Fibroblast of upper back skin (primary cell): ENCODE measurements at regions not wholly inside any gene's neighbourhood (a gene's known extent, or its start where the extent isn't known, plus 50 kb on each side); places are given as distances from the start of the nearest gene placed in this dataset.
A peak's percentile ranks its signal among the peaks of the same experiment; 100 is the strongest.

ENCODE experiments used
- DNase-seq: peaks from one replicate; pipeline ENCODE4 v3.0.0-alpha.2; 2013

DNA sequence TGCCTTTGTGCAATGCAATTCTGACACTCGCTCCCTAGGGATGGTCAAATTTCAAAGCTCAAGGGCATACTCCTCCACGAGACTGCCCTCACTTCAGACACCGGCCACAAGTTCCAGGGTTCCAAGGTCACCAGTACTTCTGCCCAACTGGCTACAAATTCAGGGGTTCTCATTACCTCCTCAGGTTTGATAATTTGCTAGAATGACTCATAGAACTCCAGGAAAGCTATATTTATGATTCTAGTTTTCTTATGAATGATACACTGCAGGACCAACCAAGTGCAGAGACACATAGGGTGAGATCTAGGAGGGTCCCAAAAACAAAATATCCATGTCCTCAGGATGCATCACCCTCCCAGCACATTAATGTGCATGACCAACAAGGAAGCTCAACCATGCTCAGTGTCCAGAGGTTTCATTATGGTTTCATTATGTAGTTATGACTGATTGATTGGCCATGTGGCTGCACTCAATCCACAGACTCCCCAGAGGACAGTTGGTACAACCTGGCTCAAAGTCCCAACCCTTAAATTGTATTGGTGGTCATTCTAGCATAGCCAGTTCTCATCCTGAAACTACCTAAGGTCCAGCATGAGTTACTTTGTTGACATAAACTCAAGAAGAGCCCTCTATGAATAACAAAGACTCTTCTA lies 170.4 kb upstream of the LRRN1 start:
- no peak for DNase-seq

DNA sequence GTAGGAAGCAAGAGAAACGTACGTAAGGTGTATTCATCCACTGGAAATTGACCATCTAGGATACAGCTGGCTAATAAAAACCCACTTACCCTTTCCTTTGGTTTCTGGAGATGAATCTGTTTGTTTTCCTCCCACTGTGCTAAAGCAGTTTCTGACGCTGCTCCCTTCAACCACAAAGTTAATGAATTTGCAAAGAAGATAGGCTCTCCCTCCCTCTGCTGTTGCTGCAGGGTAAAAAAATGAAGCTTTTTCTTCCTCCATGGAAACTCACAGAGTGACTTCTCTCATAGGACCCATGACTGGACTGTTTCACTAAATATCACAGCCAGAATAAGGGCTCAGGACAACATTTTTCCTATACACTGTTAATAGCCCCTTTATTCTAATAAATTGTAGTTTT lies 172.1 kb upstream of the LRRN1 start:
- no peak for DNase-seq

DNA sequence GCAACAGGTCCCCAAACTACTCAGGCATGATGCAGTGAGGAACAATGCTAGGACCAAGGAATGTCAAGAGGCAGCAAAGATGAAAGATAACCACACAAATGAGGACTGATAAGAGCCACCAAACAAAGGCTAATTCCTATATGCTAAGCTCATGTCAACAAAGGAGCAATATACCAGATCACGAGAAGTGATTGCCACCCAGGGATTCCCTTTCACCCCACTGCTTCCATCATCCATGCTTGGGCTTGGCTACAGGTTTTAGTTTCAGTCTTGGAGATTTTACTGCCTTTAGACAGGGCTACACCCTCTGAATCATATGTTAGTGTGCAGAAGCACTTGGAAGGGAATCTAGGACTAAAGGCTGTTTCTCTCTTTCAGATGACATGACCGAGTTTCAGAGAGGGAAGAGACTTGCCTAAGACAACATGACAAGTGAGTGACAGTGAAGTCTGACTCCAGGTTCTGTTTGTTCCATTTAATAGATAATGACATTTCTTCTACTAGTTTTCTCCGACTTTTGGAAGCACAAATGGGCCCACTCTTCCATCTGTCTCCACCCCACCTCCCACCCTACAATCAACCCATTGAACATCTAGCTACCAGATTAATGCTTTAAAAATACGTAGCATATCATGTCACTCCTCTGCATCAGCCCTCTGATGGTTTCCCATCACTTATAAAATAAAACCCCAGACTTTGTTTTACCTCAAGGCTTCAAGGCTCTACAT lies 173.5 kb upstream of the LRRN1 start:
- DNase-seq: no peak

DNA sequence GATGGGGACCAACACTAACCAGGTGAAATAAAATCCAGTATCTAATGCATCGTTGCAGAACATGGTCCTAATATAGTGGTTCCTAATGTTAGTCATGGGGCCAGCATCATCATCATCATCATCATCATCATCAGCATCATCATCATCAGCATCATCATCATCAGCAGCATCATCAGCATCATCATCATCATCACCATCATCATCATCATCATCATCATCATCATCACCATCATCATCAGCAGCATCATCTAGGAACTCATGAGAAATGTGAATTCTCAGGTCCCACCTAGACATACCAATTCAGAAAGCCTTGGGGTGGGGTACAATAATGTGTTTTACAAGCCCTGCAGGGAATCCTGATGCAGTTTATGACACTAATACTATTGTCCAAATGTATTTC lies 179.4 kb upstream of the LRRN1 start:
- DNase-seq: no peak

DNA sequence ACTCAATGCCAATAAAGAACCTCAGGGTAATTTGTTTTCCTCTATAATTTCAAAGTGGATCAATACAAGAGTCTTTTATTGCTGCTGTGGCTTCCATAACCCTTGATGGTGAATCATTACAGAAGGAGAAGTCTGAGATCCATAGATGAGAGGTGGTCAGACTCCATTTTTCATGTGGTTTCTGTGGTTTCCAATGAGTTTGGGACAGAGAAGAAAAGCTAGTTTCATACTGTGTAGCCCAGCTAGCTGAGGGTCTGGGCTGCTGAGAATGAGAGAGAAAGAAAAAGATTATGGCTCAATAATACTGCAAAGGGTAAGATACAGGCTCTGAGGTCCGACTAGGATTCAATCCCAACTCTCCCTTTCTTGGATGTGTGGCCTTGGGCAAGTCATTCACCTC lies 180.6 kb upstream of the LRRN1 start:
- no peak for DNase-seq

DNA sequence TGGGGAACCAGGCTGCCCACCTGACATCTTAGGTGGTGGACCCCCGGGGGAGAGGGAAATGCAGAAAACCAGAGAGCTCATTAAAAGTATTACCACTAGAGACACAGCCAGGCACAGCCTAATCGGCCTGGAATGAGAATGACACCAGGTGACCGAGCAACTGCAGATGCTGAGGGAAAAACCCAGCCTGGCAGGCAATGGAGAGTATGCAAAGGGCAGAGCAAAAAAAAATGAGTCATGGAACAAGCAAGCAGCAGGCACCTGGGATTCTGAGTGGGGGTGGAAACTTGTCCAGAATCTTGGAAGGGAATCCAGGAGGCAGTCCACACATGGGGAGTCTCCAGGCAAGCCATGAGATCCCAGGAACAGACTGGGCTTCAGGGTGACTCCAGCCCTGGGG lies 183.7 kb upstream of the LRRN1 start:
- DNase-seq: no peak

DNA sequence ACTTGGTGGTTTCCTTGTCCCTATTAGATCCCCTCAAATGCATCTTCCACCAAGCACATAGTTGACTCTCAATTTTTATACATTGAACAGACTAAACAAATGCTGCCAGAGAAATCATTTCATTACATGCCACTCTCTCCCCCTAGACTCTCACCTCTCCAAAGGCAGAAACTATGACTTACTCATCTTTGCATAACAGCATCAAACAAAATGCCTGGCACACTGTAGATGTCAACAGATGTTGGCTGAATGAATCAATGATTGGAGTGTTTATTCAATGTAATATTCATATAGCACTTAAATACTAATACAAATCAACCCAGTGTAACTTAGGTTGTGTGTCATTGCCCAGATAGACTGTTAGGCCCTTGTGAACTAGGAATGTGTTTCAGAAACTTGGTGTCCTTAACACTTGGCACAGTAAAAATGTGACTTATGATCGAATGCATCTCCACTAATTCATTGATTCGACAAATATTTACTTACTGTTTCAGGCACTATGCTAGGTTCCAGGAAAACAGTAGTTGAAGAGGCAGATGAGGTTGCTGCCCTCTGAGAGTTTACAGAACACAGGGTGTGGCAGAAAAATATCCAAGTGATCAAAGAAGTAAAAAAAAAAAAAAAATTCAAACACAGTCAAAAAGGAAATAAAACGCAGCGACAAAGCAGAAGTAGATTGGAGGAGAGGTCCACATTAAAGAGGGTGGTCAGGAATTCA lies 188.5 kb upstream of the LRRN1 start:
- DNase-seq: no peak

DNA sequence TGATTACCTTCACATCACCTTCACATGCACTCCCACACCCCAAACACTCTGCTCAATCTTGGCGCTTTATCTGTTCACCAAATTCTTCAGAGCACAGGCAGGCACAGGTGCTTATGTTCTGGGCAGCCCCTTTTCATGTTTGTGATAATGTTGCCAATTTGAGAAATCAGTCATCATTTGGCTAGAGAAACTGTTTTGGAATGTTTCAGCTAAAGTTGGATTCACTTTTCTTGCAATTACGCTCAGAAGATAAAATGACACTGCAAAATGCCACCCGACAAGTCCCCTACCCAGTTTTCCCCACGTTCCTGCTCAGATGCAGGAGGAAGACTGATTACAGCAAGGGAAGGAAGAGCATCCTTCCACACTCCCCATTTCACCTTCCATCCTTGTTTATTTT lies 192.9 kb upstream of the LRRN1 start:
- no peak for DNase-seq

DNA sequence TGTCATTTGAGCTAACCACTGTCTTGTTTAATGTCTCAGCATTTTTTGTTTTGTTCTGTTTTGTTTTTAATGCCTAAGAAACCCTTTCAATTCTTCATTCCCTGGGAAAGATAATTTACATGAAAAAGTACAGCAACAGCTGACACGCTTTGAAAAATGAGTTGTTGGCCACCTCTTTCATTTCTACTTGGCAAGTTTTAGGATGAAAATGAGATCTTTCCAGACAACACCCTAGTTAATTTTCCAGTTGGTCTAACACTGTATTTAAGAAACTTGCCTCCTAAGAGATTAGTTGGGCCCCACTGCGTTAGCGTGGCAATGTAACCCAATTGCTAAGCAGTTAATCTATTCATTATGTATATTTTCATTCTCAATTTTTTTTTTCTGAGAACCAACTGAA lies 194.0 kb upstream of the LRRN1 start:
- no peak for DNase-seq

DNA sequence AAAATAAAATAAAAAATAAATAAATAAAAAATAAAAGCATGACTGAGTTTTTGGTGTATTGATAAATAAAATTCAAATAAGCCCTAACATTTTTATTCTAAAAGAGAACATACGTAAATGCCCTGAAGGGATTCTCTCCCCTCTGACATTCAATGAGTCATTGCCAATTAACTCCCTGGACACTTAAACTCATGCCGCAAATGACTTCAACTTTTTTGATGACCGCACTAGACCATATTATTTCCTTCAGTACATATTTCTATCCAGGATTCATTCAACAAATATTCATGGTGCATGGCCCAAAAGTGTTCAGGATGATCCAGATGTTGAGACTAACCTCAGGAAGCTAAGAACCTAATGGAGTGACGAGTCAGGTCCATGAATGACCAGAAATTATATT lies 195.9 kb upstream of the LRRN1 start:
- DNase-seq: peak; percentile 29

DNA sequence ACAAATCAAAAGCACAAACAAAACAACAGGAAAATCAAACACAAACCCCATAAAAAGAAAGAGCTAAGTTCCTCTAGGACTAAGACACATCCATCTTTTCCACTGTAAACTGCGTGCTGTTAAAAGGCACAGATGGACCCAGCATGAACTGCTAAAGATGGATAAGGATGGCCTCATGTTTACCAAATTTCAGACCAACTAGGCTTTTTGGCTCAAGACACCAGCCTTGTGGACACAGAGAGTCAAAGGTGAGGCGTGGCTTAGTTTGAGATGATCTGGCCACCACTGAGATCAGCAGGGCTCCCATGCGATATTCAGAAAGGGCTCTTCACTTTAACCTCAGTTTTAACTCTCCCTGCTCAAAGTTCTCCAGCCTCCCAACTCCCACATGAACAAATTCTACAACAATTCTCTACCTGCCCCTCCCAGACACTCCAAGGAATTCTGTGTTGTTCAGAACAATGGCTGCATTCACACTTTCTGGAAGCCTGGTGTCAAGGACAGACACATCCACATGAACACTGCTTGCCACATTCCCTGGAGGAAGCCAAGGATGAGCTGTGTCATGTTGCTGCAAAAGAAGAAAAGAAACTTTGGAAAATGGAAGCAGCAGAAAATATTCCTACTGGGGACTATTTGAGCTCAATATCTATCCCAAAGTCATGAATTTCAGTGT lies 198.4 kb upstream of the LRRN1 start:
- DNase-seq: no peak

DNA sequence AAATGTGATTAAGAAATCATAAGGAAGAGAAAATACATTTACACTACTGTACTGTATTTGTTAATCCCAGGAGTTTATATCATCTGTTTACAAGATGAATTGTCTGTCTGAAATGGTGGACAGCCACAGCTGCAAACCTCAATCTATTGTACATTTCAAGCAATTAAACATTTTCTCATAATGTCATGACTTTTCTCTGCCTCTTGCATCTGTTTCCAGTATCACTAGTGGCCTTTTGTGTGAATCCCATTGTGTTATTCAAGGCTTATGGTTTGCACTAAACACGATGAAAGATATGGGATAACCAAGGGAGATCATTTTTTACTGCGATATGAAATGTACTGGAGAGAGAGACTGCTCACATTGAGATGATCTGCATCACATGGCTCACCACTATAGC lies 200.2 kb upstream of the LRRN1 start:
- DNase-seq: no peak

DNA sequence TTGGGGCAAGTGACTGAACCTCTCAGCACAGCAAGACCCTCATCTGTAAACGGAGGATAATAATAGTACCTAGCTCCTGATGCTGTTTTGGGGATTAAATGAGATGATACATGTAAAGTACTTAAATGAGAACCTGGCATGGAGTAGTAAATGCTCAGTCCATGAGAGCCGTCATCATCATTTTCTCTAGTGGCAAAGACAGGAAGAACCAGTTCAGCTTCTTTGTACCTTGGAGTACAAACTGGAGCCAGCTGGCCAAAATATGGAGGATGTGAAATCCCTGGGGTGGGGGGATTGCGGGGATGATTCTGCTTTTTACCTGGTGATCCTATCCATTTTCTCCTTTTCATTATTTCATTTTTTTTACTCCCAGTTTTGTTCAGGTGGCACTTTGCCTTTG lies 204.2 kb upstream of the LRRN1 start:
- DNase-seq: no peak

DNA sequence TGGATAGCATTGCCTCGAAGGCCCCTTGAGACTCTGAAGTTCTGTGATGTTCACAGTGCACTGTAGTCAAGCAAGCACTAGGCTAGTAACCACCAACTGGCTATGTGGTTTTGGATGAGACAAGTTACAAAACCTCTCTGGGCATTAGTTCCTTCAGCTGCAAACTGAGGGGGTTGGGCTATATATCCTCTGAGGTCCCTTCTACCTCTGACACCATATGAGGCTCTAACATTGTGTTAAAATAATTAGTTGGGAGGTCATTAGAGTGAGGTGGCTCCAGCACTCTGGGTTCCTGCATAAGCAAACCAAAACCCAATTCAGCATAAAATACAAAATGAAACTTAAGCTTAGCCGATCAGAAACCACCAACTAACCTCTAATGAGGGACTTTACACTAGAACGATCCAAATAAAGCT lies 209.5 kb upstream of the LRRN1 start:
- no peak for DNase-seq

DNA sequence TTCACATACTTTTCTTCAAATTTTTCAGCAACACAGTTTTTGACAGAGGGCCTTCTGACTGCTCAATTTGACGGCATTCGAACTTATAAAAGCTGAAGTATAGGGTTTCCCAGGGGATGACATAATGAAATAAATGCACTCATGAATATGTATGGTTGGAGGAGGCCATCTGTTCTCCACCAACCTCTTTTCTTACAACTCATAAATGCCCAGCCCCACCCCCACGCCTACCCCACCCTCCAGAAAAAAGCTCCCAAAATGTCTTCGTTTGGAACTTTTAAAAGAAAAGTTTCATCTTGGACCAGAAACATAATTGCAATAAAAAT lies 211.6 kb upstream of the LRRN1 start:
- DNase-seq: no peak

DNA sequence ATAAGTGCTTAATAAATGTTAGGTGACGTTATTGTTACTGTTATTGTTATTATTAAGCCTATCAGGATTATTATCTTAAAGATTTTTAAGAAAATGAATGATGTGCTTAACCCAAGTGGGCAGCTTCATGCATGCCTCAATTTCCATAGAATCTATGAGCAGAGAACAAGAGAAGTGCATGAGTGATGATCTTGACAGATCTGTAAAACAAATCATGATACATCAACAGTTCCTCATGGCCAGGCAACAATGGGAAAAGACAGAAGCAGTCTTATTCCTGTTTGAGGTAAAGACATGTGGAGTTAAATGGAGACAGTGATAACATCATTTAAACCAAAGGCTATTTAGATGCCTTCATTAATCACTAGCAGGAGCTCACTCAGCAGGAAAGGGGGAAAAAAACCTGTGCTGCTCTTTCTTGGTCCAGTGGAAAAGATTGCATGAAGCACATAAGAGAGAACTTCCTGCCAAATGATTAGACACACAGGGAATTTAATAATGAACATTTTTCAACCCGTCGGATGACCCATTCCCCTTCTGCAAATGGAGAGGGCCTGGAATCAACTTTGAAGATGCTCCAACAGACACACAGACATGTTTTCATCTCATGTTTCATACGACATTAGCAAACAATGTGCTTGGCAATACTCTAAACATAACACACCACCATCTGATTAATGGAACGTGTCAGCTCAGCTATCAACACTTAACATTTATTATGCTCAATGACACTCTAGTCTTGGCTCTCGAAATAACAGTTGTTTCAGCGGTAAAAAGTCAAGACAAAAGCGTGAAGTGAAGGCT lies 212.2 kb upstream of the LRRN1 start:
- DNase-seq: peak; percentile 57

DNA sequence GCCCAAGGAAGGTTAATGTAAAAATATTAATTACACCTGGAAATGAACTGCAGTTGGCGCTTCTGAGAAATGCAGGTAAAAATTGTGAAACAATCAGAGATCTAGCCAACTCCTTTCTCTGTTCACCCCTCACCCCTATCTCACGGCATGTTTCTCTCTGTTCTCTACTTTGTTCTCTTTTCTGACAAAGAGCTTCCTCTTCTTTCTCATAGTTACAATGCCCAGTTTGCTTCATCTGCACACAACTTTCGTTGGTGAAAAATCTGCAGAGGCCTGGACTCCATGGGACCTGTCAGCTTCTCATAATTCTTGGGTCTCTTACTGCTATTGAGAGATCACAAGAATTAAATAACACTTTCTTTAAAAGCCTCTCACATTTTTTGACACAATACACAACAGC lies 212.9 kb upstream of the LRRN1 start:
- DNase-seq: no peak

DNA sequence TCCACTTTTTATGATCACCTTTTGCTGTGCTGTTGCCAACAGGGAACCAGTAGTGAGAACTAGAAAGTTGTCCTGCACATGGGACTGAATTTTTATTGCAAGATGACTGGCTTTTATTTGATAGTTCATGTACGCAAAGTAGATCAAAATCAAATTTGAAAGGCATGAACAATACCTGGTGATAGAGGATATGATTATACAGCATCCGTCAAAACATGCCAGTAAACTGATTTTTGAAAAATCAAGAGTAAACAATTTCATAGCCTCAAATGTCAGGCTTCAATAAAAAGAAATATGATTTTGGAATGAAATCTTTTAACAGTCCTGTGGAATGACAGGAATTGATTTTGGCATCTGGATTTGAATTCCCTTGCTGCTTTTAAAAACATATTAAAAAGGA lies 219.6 kb upstream of the LRRN1 start:
- DNase-seq: no peak

DNA sequence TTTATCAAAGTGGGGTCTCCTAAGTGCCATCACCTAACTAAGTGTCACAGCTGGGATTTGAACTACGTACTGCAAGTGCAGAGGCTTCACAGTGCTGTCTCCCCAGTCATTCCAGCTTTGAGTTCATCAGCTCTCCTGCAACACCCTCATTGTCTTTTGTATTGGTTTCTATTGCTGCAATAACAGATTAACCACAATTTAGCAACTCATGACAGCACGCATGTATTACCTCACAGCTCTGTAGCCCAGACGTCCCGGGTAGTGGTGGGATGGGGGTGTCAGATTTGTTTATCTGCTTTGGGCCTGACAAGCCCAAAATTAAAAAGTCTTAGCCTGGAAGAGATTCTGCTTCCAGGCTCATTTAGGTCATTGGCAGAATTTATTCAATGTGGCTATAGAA lies 220.5 kb upstream of the LRRN1 start:
- no peak for DNase-seq

DNA sequence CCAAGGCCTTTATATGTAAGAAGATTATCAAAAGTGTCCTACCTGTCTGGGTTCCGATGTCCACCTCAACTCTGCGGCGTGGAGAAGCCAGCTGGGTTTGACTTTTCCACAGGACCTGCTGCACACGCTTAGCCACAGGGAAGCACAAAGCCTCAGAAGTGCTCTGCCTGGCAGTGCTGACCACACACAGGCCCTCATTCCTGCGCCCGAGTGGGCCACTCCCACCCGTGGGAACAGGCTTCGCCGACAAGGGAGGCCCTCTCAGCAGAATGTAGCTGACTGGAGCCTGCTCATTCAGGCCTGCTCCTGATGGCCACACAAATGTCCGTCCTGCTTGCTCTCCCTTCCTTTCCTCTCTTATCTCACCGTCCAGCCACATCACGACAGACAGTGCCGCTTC lies 221.4 kb upstream of the LRRN1 start:
- DNase-seq: no peak

DNA sequence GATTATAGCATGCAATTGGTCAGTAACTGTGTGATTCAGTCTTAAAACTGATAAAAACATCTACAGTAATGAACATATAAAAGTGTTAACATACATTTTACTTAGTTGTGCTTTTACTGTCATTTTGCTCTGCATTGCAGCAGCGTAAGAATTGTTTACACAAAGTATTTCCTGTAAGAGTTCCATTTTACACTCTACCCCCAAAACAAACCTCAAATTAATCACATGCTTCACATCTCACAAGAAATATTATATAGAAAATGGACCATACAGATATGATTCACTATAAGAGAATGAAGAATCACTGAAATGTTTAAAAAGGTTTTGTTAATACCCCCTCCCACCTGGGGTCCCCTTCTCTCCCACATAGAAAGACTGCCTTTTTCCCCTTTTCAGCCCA lies 225.9 kb upstream of the LRRN1 start:
- no peak for DNase-seq

DNA sequence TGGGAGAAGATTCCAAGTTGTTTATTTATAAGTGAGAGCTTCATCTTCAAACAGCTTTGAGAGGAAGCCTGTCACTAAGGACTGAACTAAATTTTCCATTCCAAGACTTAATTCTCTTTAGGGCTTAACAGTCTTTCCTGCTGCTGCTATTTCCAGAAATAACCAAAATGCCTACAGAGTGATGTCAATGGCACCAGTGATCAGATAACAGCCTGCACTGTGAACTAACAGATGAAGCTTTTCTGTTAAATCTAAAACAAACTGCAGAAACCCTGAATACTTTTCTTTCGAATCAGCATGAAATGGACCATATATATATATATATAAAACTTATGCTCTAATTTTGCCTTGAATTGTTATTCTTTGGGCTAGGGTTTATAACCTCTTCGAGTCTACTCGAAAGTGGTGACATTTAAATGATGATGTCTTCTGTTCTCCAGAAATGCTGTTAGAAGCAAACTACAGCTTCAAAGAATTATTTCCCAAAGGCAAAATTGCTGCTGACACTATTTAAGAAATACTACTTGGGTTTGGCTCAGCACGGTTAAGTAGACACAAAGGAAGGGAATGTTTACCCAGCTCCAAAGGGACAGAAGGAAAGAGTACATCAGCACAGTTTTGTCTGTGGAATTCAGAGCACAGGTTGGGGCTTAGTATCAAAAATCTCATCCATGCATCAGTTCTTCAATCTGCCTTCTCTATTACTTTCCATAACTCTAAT lies 238.5 kb upstream of the LRRN1 start:
- DNase-seq: peak; percentile 84
